ENCODE measurements at regions not wholly inside any gene's neighbourhood (a gene's known extent, or its start where the extent isn't known, plus 50 kb on each side); places are given as distances from the start of the nearest gene placed in this dataset.

DNA sequence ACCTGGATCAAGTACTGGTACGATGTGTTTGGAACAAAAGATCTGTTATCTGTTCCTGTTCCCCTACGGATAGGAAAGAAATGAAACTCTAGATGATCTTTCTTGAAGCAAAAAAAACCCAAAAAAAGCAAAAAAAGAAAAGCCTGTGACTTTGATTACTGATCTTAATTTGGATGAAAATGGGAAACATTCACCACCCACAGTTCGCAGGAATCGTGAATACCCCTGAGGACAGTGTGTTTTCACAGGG is 138.7 kb upstream of the LMNTD1 start:
- Histone ChIP-seq H3K23ac (ENCODE audit: low read length in 2 of 2) (no peak overlapping the region), H3K27ac (ENCODE audit: low read length, poor library complexity, severe bottlenecking) (no peak overlapping the region), H3K14ac (ENCODE audit: low read length in 2 of 2) (no peak overlapping the region), H2BK15ac (ENCODE audit: low read depth, poor library complexity, severe bottlenecking) (no peak overlapping the region), H2AFZ (ENCODE audit: low read depth, low read length) (no peak overlapping the region), H4K8ac (ENCODE audit: low read length) (no peak overlapping the region), H2BK120ac (ENCODE audit: low read depth, low read length) (no peak overlapping the region), H2BK5ac (ENCODE audit: low read depth, low read length, poor library complexity, severe bottlenecking) (no peak overlapping the region), H3K4me2 (ENCODE audit: low read length, poor library complexity, severe bottlenecking) (no peak overlapping the region), H3K4ac (ENCODE audit: low read depth in 1 of 2, low read length in 2 of 2) (no peak overlapping the region), H3K4me3 (ENCODE audit: insufficient read depth in 1 of 2, low read depth in 1 of 2, low read length in 2 of 2) (no peak overlapping the region), H3K9ac (ENCODE audit: low read length) (peak overlapping the region; percentile 82), H2BK12ac (ENCODE audit: low read length in 2 of 2) (peak overlapping the region in 1 of 2 experiments; percentile 18), H3K79me1 (replicated peaks; ENCODE audit: low read length, poor library complexity, severe bottlenecking) (no peaks in the 10 kb centered on the region), H3K18ac (ENCODE audit: low read depth in 1 of 2, low read length in 2 of 2) (no peak overlapping the region), H3K36me3 (ENCODE audit: control insufficient read depth in 1 of 2, insufficient read depth in 2 of 2, low read depth in 1 of 2, low read length in 2 of 2) (no peaks in the 10 kb centered on the region), H2AK5ac (ENCODE audit: low read length, severe bottlenecking) (no peak overlapping the region), H3K4me1 (ENCODE audit: control insufficient read depth, insufficient read depth, low read depth, low read length) (no peaks in the 10 kb centered on the region), H4K91ac (ENCODE audit: low read length) (no peak overlapping the region), H3K9me3 (ENCODE audit: control insufficient read depth, low read length) (peaks cover 5% of the 10 kb centered on the region), H3K27me3 (ENCODE audit: control insufficient read depth in 1 of 2, insufficient read depth in 1 of 2, low read length in 2 of 2) (no peaks in the 10 kb centered on the region)
- WGBS = 82% methylated on average over 3 of the region's 4 CpGs
- no peak for DNase-seq

DNA sequence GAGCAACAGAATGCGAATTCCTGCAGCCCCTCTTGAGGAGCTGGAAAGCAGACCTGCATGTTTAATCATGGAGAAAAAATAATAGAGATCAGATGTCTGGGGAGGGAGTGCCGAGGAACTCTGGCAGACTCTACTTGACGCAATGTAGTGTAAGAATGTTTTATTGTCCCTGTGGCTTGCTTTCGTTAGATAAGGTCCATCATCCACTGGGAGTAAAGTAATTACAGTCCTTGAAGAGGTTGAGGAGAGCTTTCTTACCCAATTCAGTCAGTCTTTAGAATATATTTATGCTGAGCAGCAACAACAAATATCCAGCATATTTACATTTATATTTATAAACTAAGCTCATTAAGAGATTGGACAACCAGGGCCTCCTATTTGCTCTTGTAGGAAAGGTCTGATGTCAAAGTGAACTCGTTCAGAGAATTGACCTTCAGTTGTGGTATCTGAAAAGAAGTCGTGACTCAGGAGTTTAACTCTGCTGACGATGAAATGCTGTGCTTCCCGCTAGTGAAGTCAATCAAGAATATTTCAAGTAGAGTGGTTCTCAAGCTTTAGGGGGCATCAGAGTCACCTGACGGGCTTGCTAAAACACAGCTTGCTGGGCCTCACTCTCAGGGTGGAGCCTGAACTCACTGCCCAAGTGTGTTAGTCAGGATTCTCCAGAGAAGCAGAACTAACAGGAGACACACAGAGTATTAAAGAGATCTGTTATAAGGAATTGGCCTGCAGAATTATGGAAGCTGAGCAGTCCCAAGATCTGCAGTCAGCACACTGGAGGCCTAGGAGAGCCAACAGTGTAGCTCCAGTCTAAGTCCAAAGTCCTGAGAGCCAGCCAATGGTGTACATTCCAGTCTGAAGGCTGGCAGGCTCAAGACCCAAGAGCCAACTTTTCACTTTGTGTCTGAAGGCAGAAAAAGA is 139.3 kb upstream of the LMNTD1 start:
- H4K8ac ChIP-seq (ENCODE audit: low read length) = no peak overlapping the region
- H2AK5ac ChIP-seq (ENCODE audit: low read length, severe bottlenecking) = no peak overlapping the region
- H2AFZ ChIP-seq (ENCODE audit: low read depth, low read length) = no peak overlapping the region
- peaks cover 5% of the 10 kb centered on the region for H3K9me3 ChIP-seq (ENCODE audit: control insufficient read depth, low read length)
- H3K27me3 ChIP-seq (ENCODE audit: control insufficient read depth in 1 of 2, insufficient read depth in 1 of 2, low read length in 2 of 2) = no peaks in the 10 kb centered on the region
- peak overlapping the region in 1 of 2 experiments; percentile 9 for H3K4me3 ChIP-seq (ENCODE audit: insufficient read depth in 1 of 2, low read depth in 1 of 2, low read length in 2 of 2)
- peak overlapping the region; percentile 82 for H3K9ac ChIP-seq (ENCODE audit: low read length)
- DNase-seq = peak; percentile 90
- no peak overlapping the region for H3K4ac ChIP-seq (ENCODE audit: low read depth in 1 of 2, low read length in 2 of 2)
- H3K36me3 ChIP-seq (ENCODE audit: control insufficient read depth in 1 of 2, insufficient read depth in 2 of 2, low read depth in 1 of 2, low read length in 2 of 2) = no peaks in the 10 kb centered on the region
- H3K18ac ChIP-seq (ENCODE audit: low read depth in 1 of 2, low read length in 2 of 2) = peak overlapping the region in 1 of 2 experiments; percentile 86
- peak overlapping the region; percentile 18 to 59 for H2BK12ac ChIP-seq (ENCODE audit: low read length in 2 of 2)
- H3K23ac ChIP-seq (ENCODE audit: low read length in 2 of 2) = peak overlapping the region in 1 of 2 experiments; percentile 74
- H3K79me1 ChIP-seq (replicated peaks; ENCODE audit: low read length, poor library complexity, severe bottlenecking) = no peaks in the 10 kb centered on the region
- no peak overlapping the region for H4K91ac ChIP-seq (ENCODE audit: low read length)
- no peak overlapping the region for H3K4me2 ChIP-seq (ENCODE audit: low read length, poor library complexity, severe bottlenecking)
- 37% methylated on average over 9 of the region's 9 CpGs for WGBS
- peak overlapping the region; percentile 21 for H2BK120ac ChIP-seq (ENCODE audit: low read depth, low read length)
- H3K14ac ChIP-seq (ENCODE audit: low read length in 2 of 2) = no peak overlapping the region
- H2BK5ac ChIP-seq (ENCODE audit: low read depth, low read length, poor library complexity, severe bottlenecking) = no peak overlapping the region
- H3K27ac ChIP-seq (ENCODE audit: low read length, poor library complexity, severe bottlenecking) = no peak overlapping the region
- H2BK15ac ChIP-seq (ENCODE audit: low read depth, poor library complexity, severe bottlenecking) = no peak overlapping the region
- no peaks in the 10 kb centered on the region for H3K4me1 ChIP-seq (ENCODE audit: control insufficient read depth, insufficient read depth, low read depth, low read length)

DNA sequence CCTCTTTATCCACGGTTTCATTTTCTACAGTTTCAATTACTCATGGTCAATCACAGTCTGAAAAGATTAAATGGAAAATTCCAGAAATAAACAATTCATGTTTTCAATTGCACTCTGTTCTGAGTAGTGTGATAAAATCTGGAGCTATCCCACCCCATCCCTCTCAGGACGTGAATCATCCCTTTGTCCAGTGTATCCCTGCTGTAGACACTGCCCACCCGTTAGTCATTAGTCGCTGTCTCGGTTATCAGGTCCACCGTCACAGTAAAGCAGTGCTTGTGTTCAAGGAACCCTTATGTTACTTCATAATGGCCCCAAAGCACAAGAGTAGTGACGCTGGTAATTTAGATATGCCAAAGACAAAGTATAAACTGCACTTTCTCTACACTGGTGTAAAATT is 141.0 kb upstream of the LMNTD1 start:
- Histone ChIP-seq H3K4me1 (ENCODE audit: control insufficient read depth, insufficient read depth, low read depth, low read length) (no peaks in the 10 kb centered on the region), H2AFZ (ENCODE audit: low read depth, low read length) (no peak overlapping the region), H4K91ac (ENCODE audit: low read length) (no peak overlapping the region), H3K9ac (ENCODE audit: low read length) (peak overlapping the region; percentile 82), H4K8ac (ENCODE audit: low read length) (no peak overlapping the region), H3K18ac (ENCODE audit: low read depth in 1 of 2, low read length in 2 of 2) (no peak overlapping the region), H3K4me3 (ENCODE audit: insufficient read depth in 1 of 2, low read depth in 1 of 2, low read length in 2 of 2) (peak overlapping the region in 1 of 2 experiments; percentile 20), H3K14ac (ENCODE audit: low read length in 2 of 2) (no peak overlapping the region), H2AK5ac (ENCODE audit: low read length, severe bottlenecking) (no peak overlapping the region), H3K4me2 (ENCODE audit: low read length, poor library complexity, severe bottlenecking) (no peak overlapping the region), H3K27ac (ENCODE audit: low read length, poor library complexity, severe bottlenecking) (no peak overlapping the region), H3K9me3 (ENCODE audit: control insufficient read depth, low read length) (peaks cover 5% of the 10 kb centered on the region), H2BK15ac (ENCODE audit: low read depth, poor library complexity, severe bottlenecking) (no peak overlapping the region), H3K4ac (ENCODE audit: low read depth in 1 of 2, low read length in 2 of 2) (no peak overlapping the region), H2BK120ac (ENCODE audit: low read depth, low read length) (no peak overlapping the region), H2BK12ac (ENCODE audit: low read length in 2 of 2) (no peak overlapping the region), H3K36me3 (ENCODE audit: control insufficient read depth in 1 of 2, insufficient read depth in 2 of 2, low read depth in 1 of 2, low read length in 2 of 2) (no peaks in the 10 kb centered on the region), H3K27me3 (ENCODE audit: control insufficient read depth in 1 of 2, insufficient read depth in 1 of 2, low read length in 2 of 2) (no peaks in the 10 kb centered on the region), H3K79me1 (replicated peaks; ENCODE audit: low read length, poor library complexity, severe bottlenecking) (no peaks in the 10 kb centered on the region), H3K23ac (ENCODE audit: low read length in 2 of 2) (no peak overlapping the region), H2BK5ac (ENCODE audit: low read depth, low read length, poor library complexity, severe bottlenecking) (no peak overlapping the region)
- 38% methylated on average over 5 of the region's 7 CpGs for WGBS
- peak; percentile 95 for DNase-seq

DNA sequence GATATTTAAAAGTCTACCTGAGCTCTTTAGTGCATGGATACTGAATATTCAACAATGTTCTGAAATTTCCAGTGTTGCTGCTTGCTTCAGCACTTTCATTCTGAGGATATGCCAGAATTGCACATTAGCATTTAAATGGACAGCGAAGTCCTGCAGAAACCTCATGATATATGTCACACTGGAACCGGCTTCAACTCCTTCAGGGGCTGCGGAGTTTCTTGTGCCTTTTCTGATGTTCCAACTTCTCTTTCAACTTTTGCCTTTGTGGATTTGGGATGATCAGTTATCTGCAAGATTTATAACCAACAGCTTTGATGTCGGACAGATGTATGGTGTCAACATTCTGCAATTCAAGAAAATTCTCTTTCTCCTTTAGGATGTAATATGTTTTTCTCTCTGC is 142.5 kb upstream of the LMNTD1 start:
- no peak for DNase-seq
- Histone ChIP-seq H2AFZ (ENCODE audit: low read depth, low read length) (no peak overlapping the region), H3K9me3 (ENCODE audit: control insufficient read depth, low read length) (peaks cover 5% of the 10 kb centered on the region), H2BK120ac (ENCODE audit: low read depth, low read length) (no peak overlapping the region), H3K9ac (ENCODE audit: low read length) (no peak overlapping the region), H4K91ac (ENCODE audit: low read length) (no peak overlapping the region), H3K23ac (ENCODE audit: low read length in 2 of 2) (peak overlapping the region in 1 of 2 experiments; percentile 72), H3K18ac (ENCODE audit: low read depth in 1 of 2, low read length in 2 of 2) (no peak overlapping the region), H3K4me2 (ENCODE audit: low read length, poor library complexity, severe bottlenecking) (no peak overlapping the region), H3K27me3 (ENCODE audit: control insufficient read depth in 1 of 2, insufficient read depth in 1 of 2, low read length in 2 of 2) (no peaks in the 10 kb centered on the region), H2AK5ac (ENCODE audit: low read length, severe bottlenecking) (no peak overlapping the region), H3K27ac (ENCODE audit: low read length, poor library complexity, severe bottlenecking) (no peak overlapping the region), H2BK15ac (ENCODE audit: low read depth, poor library complexity, severe bottlenecking) (no peak overlapping the region), H2BK5ac (ENCODE audit: low read depth, low read length, poor library complexity, severe bottlenecking) (no peak overlapping the region), H3K4me3 (ENCODE audit: insufficient read depth in 1 of 2, low read depth in 1 of 2, low read length in 2 of 2) (no peak overlapping the region), H4K8ac (ENCODE audit: low read length) (no peak overlapping the region), H3K4ac (ENCODE audit: low read depth in 1 of 2, low read length in 2 of 2) (no peak overlapping the region), H2BK12ac (ENCODE audit: low read length in 2 of 2) (no peak overlapping the region), H3K79me1 (replicated peaks; ENCODE audit: low read length, poor library complexity, severe bottlenecking) (no peaks in the 10 kb centered on the region), H3K36me3 (ENCODE audit: control insufficient read depth in 1 of 2, insufficient read depth in 2 of 2, low read depth in 1 of 2, low read length in 2 of 2) (no peaks in the 10 kb centered on the region), H3K4me1 (ENCODE audit: control insufficient read depth, insufficient read depth, low read depth, low read length) (no peaks in the 10 kb centered on the region), H3K14ac (ENCODE audit: low read length in 2 of 2) (no peak overlapping the region)
- WGBS = 87% methylated on average over 3 of the region's 4 CpGs
